HEK293 (cell line): ENCODE measurements at regions not wholly inside any gene's neighbourhood (a gene's known extent, or its start where the extent isn't known, plus 50 kb on each side); places are given as distances from the start of the nearest gene placed in this dataset.

Experiments
- CTCF ChIA-PET: fragments of 350-600 bp; formaldehyde crosslinking; extraction: SDS; loops from one replicate; lab custom pipeline; 2021; ENCODE audit warnings: antibody characterized with exemption; lab: Yijun Ruan, JAX
- POLR2A ChIA-PET: fragments of 300-600 bp; formaldehyde crosslinking; extraction: SDS; loops from one replicate; lab custom pipeline; 2020; ENCODE audit warnings: antibody characterized with exemption, inconsistent platforms; lab: Yijun Ruan, JAX
- H3K27ac ChIP-seq: fragments of 200-500 bp; sonication (Bioruptor generic); 2 replicates; pipeline ENCODE4 v1.5.1; 2014; ENCODE audit warnings: low read depth, low read length, control low read depth, inconsistent platforms; ENCODE audit errors: extremely low read depth
- H3K36me3 ChIP-seq, 2 experiments: fragments of 200-500 bp in 1 of 2; sonication (Bioruptor generic) in 1 of 2; 1 replicate in 1 of 2; 2 replicates in 1 of 2; pipeline ENCODE4 v1.5.1; 2014 to 2017; ENCODE audit warnings: inconsistent platforms in 2 of 2, low read length in 2 of 2; ENCODE audit not compliant: control insufficient read depth in 2 of 2, insufficient read depth in 1 of 2
- H3K4me1 ChIP-seq: fragments of 200-500 bp; sonication (Bioruptor generic); 2 replicates; pipeline ENCODE4 v1.5.1; 2014; ENCODE audit warnings: mild to moderate bottlenecking, low read length, inconsistent platforms; ENCODE audit not compliant: control insufficient read depth, insufficient read depth
- H3K4me3 ChIP-seq: 2 replicates; pipeline ENCODE4 v1.5.1; 2011; ENCODE audit warnings: low read depth, mild to moderate bottlenecking, control low read depth, low read length, moderate library complexity
- H3K9me3 ChIP-seq: fragments of 200-500 bp; sonication (Bioruptor generic); 2 replicates; pipeline ENCODE4 v1.5.1; 2014; ENCODE audit warnings: low read depth, low read length, inconsistent platforms; ENCODE audit not compliant: control insufficient read depth, insufficient read depth
- PRDM6 ChIP-seq: fragments of 450-650 bp; formaldehyde crosslinking; IDR thresholded peaks from 2 replicates; pipeline ENCODE4 v1.5.1; 2017; ENCODE audit warnings: missing biosample characterization, missing genetic modification characterization
- REPIN1 ChIP-seq: fragments of 450-650 bp; formaldehyde crosslinking; IDR thresholded peaks from 2 replicates; pipeline ENCODE4 v1.5.1; 2017; ENCODE audit warnings: missing biosample characterization, missing genetic modification characterization, low read depth
- ZBTB1 ChIP-seq: fragments of 450-650 bp; formaldehyde crosslinking; IDR thresholded peaks from 2 replicates; pipeline ENCODE4 v1.5.1; 2016; ENCODE audit warnings: missing biosample characterization, missing genetic modification characterization
- ZBTB49 ChIP-seq: fragments of 450-650 bp; formaldehyde crosslinking; IDR thresholded peaks from 2 replicates; pipeline ENCODE4 v1.5.1; 2016; ENCODE audit warnings: missing biosample characterization, missing genetic modification characterization, low read depth
- ZBTB7A ChIP-seq: fragments of 450-650 bp; formaldehyde crosslinking; IDR thresholded peaks from 2 replicates; pipeline ENCODE4 v1.5.1; 2016; ENCODE audit warnings: low read depth, missing biosample characterization, missing genetic modification characterization
- ZFP3 ChIP-seq: fragments of 450-650 bp; formaldehyde crosslinking; IDR thresholded peaks from 2 replicates; pipeline ENCODE4 v1.5.1; 2016; ENCODE audit warnings: low read depth, missing biosample characterization, missing genetic modification characterization
- ZNF112 ChIP-seq: fragments of 450-650 bp; formaldehyde crosslinking; IDR thresholded peaks from 2 replicates; pipeline ENCODE4 v1.5.0; 2017; ENCODE audit warnings: missing biosample characterization, missing genetic modification characterization
- ZNF169 ChIP-seq: fragments of 450-650 bp; formaldehyde crosslinking; IDR thresholded peaks from 2 replicates; pipeline ENCODE4 v1.5.1; 2016; ENCODE audit warnings: missing biosample characterization, missing genetic modification characterization
- ZNF202 ChIP-seq: fragments of 450-650 bp; formaldehyde crosslinking; IDR thresholded peaks from 2 replicates; pipeline ENCODE4 v1.5.1; 2016; ENCODE audit warnings: missing biosample characterization, missing genetic modification characterization, borderline replicate concordance
- ZNF23 ChIP-seq: fragments of 450-650 bp; formaldehyde crosslinking; IDR thresholded peaks from 2 replicates; pipeline ENCODE4 v1.5.1; 2016; ENCODE audit warnings: missing biosample characterization, missing genetic modification characterization, borderline replicate concordance
- ZNF311 ChIP-seq: fragments of 450-650 bp; formaldehyde crosslinking; IDR thresholded peaks from 2 replicates; pipeline ENCODE4 v1.5.1; 2017; ENCODE audit warnings: missing biosample characterization, missing genetic modification characterization, borderline replicate concordance
- ZNF341 ChIP-seq: fragments of 450-650 bp; formaldehyde crosslinking; IDR thresholded peaks from 2 replicates; pipeline ENCODE4; 2016; ENCODE audit warnings: low read depth, missing biosample characterization, missing genetic modification characterization
- ZNF423 ChIP-seq: fragments of 450-650 bp; formaldehyde crosslinking; IDR thresholded peaks from 2 replicates; pipeline ENCODE4 v1.5.1; 2016; ENCODE audit warnings: missing biosample characterization, missing genetic modification characterization
- ZNF433 ChIP-seq: fragments of 450-650 bp; formaldehyde crosslinking; IDR thresholded peaks from 2 replicates; pipeline ENCODE4 v1.5.1; 2016; ENCODE audit warnings: missing biosample characterization, missing genetic modification characterization, low read depth
- ZNF621 ChIP-seq: fragments of 450-650 bp; formaldehyde crosslinking; IDR thresholded peaks from 2 replicates; pipeline ENCODE4 v1.5.1; 2017; ENCODE audit warnings: missing biosample characterization, missing genetic modification characterization
- ZNF660 ChIP-seq: fragments of 450-650 bp; IDR thresholded peaks from 2 replicates; pipeline ENCODE4 v1.5.1; 2018; ENCODE audit warnings: missing biosample characterization, mild to moderate bottlenecking, missing genetic modification characterization
- ZNF664 ChIP-seq: fragments of 450-650 bp; formaldehyde crosslinking; IDR thresholded peaks from 2 replicates; pipeline ENCODE4 v1.5.1; 2016; ENCODE audit warnings: missing biosample characterization, missing genetic modification characterization
- ZNF670 ChIP-seq: fragments of 450-650 bp; formaldehyde crosslinking; IDR thresholded peaks from 2 replicates; pipeline ENCODE4 v1.5.1; 2016; ENCODE audit warnings: missing biosample characterization, missing genetic modification characterization, low read depth
- TF ChIP-seq, protein P1 (sequence below): fragments of 450-650 bp; formaldehyde crosslinking; IDR thresholded peaks from 2 replicates; pipeline ENCODE4 v1.5.1; 2017; ENCODE audit warnings: missing biosample characterization, missing genetic modification characterization
- TF ChIP-seq, protein P2 (sequence below): fragments of 450-650 bp; formaldehyde crosslinking; IDR thresholded peaks from 2 replicates; pipeline ENCODE4 v1.5.1; 2016; ENCODE audit warnings: missing biosample characterization, missing genetic modification characterization
- TF ChIP-seq, protein P3 (sequence below): fragments of 450-650 bp; formaldehyde crosslinking; IDR thresholded peaks from 2 replicates; pipeline ENCODE4 v1.5.1; 2016; ENCODE audit warnings: missing biosample characterization, missing genetic modification characterization

- Histone ChIP-seq H3K36me3 (no peaks in the 10 kb centered on the region), H3K27ac (no peak overlapping the region), H3K9me3 (no peaks in the 10 kb centered on the region), H3K4me3 (no peak overlapping the region), H3K4me1 (peaks cover 14% of the 10 kb centered on the region)
- ChIA-PET POLR2A (no interaction called here), CTCF (interaction anchor here (0.8 to 1.2 kb wide), 3 partner anchors 14 to 63 kb away, joined by 3 to 4 read pairs (median 3); no protein-coding TSS in a partner anchor)
- TF ChIP-seq REPIN1 (no peak), ZBTB1 (tag by site-specific recombination) (no peak), ZNF202 (tag by site-specific recombination) (no peak), PRDM6 (tag by site-specific recombination) (0 out of 2 replicates have a peak, but pooled peaks have one; percentile 28), ZNF341 (tag by site-specific recombination) (no peak)
- TF ChIP-seq, protein P1, sequence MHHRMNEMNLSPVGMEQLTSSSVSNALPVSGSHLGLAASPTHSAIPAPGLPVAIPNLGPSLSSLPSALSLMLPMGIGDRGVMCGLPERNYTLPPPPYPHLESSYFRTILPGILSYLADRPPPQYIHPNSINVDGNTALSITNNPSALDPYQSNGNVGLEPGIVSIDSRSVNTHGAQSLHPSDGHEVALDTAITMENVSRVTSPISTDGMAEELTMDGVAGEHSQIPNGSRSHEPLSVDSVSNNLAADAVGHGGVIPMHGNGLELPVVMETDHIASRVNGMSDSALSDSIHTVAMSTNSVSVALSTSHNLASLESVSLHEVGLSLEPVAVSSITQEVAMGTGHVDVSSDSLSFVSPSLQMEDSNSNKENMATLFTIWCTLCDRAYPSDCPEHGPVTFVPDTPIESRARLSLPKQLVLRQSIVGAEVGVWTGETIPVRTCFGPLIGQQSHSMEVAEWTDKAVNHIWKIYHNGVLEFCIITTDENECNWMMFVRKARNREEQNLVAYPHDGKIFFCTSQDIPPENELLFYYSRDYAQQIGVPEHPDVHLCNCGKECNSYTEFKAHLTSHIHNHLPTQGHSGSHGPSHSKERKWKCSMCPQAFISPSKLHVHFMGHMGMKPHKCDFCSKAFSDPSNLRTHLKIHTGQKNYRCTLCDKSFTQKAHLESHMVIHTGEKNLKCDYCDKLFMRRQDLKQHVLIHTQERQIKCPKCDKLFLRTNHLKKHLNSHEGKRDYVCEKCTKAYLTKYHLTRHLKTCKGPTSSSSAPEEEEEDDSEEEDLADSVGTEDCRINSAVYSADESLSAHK, result no peak
- TF ChIP-seq, protein P2, sequence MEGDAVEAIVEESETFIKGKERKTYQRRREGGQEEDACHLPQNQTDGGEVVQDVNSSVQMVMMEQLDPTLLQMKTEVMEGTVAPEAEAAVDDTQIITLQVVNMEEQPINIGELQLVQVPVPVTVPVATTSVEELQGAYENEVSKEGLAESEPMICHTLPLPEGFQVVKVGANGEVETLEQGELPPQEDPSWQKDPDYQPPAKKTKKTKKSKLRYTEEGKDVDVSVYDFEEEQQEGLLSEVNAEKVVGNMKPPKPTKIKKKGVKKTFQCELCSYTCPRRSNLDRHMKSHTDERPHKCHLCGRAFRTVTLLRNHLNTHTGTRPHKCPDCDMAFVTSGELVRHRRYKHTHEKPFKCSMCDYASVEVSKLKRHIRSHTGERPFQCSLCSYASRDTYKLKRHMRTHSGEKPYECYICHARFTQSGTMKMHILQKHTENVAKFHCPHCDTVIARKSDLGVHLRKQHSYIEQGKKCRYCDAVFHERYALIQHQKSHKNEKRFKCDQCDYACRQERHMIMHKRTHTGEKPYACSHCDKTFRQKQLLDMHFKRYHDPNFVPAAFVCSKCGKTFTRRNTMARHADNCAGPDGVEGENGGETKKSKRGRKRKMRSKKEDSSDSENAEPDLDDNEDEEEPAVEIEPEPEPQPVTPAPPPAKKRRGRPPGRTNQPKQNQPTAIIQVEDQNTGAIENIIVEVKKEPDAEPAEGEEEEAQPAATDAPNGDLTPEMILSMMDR, result no peak
Measured at GRCh38 chr1:101295209-101295608, 58.4 kb downstream of the S1PR1 start.

DNA sequence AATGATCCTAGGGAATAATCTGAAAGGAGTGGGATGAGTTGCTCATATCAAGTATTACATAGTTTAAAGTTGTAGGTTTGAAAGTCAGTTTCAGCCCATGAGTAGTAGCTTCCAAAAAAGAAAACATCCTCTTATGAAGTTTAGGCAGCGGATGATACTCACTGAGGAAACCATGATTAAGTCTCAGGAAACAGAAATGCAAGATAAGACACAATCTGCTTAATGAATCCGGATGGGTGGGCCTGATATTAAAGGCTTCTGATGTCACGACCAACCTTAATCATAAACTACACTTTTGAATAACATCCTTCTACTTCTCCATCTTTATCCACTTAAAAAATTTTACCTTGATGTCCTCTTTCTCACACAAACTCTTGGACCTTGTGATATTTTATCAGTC is 61.8 kb downstream of the S1PR1 start:
- no peaks in the 10 kb centered on the region for H3K36me3 ChIP-seq
- H3K4me3 ChIP-seq, result no peak overlapping the region
- no peaks in the 10 kb centered on the region for H3K9me3 ChIP-seq
- ChIA-PET POLR2A (no interaction called here), CTCF (interaction anchor here (0.6 to 1.1 kb wide), 4 partner anchors 11 to 432 kb away, joined by 3 to 5 read pairs (median 3); no protein-coding TSS in a partner anchor)
- no peaks in the 10 kb centered on the region for H3K4me1 ChIP-seq
- H3K27ac ChIP-seq, result no peak overlapping the region
- TF ChIP-seq ZFP3 (no peak), ZBTB49 (tag by site-specific recombination) (no peak)

DNA sequence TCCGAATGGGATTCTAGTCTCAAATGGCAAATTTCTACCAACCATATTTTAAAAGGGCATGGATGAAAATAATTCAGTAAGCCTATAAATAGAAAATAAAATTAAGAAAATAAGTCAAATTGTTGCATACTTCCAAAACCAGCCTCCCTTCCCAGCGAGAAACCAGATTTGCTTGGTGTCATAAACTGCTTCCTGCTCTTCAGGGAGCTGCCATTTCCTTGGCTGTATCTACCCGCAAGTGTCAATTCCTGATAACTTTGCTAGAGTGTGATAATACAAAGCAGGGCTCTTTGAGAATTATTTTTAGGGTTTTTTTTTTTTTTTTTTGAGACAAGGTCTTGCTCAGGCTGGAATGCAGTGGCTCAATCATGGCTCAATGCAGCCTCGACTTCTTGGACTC is 62.3 kb downstream of the S1PR1 start:
- Histone ChIP-seq H3K36me3 (no peaks in the 10 kb centered on the region), H3K4me3 (no peak overlapping the region), H3K4me1 (no peaks in the 10 kb centered on the region), H3K9me3 (no peaks in the 10 kb centered on the region), H3K27ac (no peak overlapping the region)
- ChIA-PET POLR2A (no interaction called here), CTCF (interaction anchor here (0.9 to 2.2 kb wide), 4 partner anchors 9 to 59 kb away, joined by 4 to 15 read pairs (median 4); no protein-coding TSS in a partner anchor)
- TF ChIP-seq ZBTB7A (tag by site-specific recombination) (no peak), ZNF423 (tag by site-specific recombination) (no peak), ZNF621 (tag by site-specific recombination) (no peak), ZBTB1 (tag by site-specific recombination) (no peak), ZNF169 (tag by site-specific recombination) (no peak), ZNF664 (tag by site-specific recombination) (no peak), ZNF112 (tag by site-specific recombination) (no peak), ZNF660 (tag by site-specific recombination) (no peak), ZNF433 (tag by site-specific recombination) (no peak), ZNF670 (tag by site-specific recombination) (no peak), ZNF23 (tag by site-specific recombination) (no peak), ZNF311 (tag by site-specific recombination) (no peak)
- TF ChIP-seq, protein P3, sequence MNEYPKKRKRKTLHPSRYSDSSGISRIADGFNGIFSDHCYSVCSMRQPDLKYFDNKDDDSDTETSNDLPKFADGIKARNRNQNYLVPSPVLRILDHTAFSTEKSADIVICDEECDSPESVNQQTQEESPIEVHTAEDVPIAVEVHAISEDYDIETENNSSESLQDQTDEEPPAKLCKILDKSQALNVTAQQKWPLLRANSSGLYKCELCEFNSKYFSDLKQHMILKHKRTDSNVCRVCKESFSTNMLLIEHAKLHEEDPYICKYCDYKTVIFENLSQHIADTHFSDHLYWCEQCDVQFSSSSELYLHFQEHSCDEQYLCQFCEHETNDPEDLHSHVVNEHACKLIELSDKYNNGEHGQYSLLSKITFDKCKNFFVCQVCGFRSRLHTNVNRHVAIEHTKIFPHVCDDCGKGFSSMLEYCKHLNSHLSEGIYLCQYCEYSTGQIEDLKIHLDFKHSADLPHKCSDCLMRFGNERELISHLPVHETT (tag by site-specific recombination), result no peak
